Lung microvascular endothelial cell (primary cell): ENCODE measurements at regions not wholly inside any gene's neighbourhood (a gene's known extent, or its start where the extent isn't known, plus 50 kb on each side); places are given as distances from the start of the nearest gene placed in this dataset.
"Not testable (repeated sequence)": the region's sequence is repeated elsewhere in the genome, so short reads cannot be mapped to it uniquely, and the experiment has no call there.

Source experiments
- DNase-seq, 2 donors: peaks; one replicate each; pipeline versions ENCODE4 v3.0.0 to v3.0.0-alpha.2; 2010; ENCODE audit warnings: low read depth in 2 of 2

DNA sequence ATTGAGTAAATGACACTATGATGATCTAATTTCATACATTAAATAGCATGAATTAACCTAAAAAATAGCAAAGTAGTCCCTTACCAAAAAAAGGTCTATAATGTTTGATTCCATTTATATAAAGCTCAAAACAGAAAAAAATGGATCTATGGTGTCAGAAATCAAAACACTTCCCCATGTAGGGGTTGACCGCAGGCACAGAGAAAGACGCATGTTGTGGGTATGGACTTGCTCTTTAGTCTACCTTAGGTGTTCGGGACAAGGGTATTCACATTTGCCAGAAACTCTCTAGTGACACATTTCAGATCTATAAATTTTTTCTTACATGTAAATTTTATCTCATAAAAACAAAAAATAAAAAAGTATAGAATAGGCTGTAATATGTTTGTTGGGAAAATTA, 1262.9 kb downstream of the TMEM121 start:
- DNase-seq, result no peak

DNA sequence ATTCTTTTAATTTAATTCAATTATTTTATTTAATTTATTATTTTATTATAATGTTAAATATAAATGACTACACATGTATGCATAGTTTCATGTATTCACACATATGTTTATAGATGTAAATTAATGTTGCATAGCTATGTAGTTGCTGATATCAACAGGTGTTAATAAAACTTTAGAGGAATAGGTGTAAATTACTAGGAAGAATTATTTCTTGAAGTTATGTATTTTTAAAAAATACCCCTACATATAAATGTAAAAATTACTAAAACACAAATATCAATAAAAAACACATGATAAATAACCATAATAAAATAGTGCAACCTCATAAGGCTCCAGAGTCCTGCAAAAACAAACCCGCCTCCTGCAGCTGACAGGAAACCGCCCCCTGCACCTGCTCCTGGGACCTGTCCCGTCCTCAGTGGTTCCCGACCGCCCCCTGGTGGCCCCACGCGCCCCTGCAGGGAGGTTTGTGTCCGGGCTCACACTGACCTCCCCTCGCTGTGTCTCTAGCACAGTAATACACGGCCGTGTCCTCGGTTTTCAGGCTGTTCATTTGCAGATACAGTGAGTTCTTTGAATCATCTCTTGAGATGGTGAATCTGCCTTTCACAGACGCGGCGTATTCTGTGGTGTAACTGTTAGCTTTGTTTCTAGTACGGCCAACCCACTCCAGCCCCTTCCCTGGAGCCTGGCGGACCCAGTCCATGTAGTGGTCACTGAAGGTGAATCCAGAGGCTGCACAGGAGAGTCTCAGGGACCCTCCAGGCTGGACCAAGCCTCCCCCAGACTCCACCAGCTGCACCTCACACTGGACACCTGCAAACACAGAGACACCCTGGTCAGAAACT, 1264.0 kb downstream of the TMEM121 start:
- DNase-seq, result peak; percentile 13 to 29

DNA sequence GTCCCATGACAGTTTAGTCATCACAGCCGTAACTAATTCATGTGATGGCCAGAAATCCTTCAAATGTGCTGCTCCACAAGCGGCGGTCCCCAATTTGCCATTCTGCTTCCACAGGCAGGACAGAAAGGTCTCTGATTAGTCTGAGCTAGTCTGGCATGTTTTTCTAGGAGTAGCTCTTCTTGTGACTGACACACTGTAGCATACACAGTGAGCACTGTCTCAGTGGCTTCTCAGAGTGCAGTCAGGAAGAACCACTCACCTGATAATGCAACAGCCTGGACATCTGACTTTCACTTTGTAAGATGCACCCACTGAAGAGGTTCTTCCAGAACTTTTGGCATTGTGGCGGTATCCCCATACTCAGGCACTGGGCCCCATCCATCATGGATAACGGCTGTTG, 1266.2 kb downstream of the TMEM121 start:
- DNase-seq, result no peak

DNA sequence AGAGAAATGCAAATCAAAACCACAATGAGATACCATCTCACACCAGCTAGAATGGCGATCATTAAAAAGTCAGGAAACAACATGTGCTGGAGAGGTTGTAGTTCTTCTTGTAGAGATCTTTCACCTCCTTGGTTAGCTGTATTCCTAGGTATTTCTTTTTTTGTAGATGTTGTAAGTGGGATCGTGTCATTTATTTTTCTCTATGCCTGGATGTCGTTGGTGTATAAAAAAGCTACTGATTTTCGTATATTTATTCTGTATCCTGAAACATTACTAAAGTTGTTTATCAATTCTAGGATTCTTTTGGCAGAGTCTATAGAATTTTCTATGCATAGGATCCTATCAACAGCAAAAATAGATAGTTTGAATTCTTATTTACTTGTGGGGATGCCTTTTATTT, 1271.8 kb downstream of the TMEM121 start:
- not testable (repeated sequence) for DNase-seq

DNA sequence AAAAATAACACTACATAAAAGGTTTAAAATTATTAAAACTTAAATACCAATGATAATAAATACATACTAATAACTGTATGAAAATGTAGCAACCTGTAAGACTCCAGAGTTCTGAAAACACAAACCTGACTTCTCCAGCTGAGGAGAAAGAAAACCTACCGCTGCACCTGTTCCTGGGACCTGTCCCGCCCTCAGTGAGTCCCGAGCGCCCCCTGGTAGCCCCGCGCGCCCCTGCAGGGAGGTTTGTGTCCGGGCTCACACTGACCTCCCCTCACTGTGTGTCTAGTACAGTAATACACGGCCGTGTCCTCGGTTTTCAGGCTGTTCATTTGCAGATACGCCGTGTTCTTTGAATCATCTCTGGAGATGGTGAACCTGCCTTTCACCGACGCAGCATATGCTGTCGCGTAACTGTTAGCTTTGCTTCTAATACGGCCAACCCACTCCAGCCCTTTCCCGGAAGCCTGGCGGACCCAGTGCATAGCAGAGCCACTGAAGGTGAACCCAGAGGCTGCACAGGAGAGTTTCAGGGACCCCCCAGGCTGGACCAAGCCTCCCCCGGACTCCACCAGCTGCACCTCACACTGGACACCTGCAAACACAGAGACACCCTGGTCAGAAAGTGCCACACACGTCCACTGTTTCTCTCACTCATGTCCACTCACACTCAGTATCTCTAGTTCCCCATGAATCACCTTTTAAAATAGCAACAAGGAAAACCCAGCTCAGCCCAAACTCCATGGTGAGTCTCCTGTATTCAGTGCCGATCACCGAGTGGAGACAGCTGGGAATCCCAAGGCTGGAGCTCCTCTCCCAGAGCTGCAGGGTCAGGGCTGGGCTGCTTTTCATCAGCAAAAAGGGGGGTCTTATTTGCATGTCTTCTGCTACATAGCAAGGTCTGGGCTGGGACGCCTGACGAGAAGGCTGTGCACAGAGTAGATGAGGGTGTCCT, 1276.3 kb downstream of the TMEM121 start:
- no peak for DNase-seq

DNA sequence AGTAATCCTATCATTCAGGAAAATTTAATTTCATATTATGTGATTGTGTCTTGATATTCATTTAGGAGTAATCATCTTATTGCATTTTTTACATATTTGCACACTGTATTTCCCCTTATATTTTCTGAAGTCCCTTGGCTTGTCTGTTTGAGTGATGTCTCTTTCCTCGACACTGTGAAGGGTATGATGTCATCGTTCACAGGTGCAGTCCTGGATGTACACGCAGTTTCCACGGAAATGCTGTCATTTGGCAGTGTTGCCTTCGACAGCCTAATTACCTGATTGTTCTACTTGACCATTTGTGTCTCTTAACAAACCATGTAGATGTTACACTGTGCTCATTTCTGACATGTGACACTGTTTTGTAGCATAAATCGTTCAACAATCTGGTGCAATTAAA, 1277.0 kb downstream of the TMEM121 start:
- DNase-seq, result no peak

DNA sequence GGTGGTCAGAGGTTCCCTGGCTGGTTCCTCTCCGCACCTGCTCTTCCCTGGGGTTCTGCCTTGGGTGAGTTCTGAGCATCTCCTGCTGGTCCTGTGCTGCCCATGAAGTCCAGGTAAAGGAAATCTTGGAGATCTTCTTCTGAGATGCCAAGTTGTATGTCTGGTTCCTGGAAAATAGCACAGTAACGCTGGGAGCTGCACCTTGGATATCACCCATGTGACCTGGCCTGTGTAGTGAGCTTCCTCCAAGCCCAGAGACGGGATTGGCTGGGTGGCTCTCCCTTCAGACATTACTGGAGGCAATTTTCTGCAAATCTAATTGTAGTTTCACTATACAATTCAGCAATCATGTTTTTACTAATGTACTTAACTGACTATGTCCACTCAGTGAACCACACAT, 1281.1 kb downstream of the TMEM121 start:
- no peak for DNase-seq

DNA sequence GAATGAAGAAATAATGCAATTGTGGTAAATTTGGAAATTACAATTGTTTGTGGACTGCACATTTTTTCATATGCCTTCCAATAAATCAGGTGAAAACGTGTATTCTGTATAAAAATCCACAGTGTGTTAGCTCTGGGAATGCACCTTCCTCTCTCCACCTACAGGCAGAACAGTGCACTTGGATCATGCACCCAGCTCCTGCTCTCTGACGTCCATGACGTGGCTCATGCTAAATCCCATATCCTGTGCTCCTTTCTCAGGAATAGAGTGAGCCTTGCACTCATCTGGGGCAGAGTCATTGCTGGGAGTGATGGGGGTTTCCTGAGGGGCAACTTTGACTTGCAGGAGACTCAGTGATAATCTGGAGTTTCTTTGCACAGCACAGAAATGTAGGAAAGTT, 1282.1 kb downstream of the TMEM121 start:
- DNase-seq, result no peak

DNA sequence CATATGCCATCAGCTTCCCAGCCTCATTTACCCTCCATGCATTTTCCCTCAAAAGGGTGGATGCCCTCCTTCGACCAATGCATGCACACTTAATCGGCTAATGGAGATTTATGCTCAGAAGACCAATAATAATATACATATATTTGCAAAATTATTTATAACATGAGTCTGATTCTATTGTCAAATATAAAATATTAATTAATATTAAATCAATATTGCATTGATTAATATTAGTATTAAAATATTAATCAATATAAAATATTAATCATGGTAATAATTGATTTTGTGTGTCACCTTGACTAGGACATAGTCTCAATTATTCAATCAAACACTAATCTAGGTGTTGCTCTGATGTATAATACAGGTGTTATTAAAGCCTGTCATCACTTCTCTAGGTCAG, 1282.5 kb downstream of the TMEM121 start:
- no peak for DNase-seq

DNA sequence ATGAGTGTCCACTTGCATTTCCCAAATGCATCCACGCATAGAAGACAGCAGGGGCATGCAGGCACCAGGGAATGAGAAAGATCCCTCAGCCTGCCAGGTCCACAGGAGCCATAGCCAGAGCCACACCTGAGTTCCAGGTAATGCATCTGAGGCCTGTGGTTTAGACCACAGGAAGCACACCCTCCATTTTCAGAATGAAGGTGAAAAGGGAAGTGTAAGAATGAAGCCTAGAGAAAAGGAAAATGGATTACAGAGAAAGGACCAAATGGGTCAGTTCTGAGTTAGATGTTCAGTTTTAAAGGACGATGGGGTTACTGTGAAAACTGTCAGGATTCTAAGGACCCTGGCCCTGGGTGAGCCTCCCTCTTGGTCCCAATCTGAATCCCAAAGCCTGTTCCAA, 1283.2 kb downstream of the TMEM121 start:
- no peak for DNase-seq

DNA sequence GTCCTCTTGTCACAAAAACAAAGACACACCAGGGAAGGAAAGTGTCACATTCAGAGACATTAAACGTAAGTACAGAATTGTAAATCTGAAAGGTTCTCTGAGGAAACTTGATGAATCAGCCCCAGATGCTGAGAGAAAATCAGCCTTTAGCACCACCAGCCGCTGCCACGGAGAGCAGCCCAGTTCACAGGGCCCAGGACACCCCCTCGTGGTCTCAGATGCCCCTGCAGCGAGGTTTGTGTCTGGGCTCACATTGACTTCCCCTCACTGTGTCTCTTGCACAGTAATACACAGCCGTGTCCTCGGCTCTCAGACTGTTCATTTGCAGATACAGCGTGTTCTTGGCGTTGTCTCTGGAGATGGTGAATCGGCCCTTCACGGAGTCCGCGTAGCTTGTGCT, 1283.8 kb downstream of the TMEM121 start:
- not testable (repeated sequence) for DNase-seq

DNA sequence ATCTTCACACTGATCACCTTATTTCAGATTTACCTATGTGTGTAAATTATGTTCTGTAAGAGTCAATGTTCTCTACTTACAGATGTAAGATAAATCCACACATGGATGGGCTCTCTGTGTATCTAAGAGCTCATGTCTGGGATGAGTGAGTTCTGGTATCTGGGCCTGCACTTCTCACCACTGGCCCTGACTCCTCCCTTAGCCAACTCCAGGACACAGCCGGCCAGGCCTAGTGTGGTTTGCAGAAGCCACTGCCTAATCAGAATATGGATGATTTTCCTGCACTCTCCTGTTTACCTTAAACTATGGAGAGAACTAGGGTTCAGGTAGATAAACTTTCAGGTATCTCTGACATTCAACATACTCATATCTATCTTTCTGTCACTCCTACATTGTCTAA, 1284.8 kb downstream of the TMEM121 start:
- no peak for DNase-seq

DNA sequence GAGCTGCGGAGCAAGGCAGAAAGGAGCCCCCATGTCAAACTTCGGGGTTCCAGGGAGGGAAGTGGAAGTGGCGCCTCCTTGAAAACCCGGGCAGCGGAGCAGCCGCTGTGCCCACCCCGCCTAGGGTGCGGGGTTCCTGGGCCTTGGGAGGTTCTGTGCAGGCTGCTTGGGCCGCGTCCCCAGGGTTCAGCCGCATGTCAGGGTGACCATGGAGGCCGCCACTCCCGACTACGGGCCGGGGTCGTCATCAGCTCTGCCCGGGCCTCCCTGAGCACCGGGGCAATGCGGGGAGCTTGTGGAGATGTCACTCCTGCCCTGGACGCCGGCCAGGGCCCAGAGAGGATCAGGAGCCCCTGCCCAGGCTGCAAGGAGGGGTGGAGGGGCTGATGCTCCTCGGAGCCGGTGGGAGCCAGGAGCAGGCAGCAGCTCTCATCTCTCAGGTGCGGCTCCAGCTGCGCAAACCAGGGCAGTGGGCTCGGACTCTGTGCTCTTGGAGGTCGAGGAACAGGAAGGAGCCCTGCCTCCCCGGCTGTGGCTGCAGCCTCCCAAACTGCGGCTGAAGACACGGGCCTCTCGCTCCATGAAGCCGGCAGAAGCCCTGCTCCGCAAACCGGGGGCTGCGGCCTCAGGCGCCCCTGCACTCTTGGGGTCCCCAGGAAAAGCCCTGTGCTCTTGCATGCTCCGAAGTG, 1286.5 kb downstream of the TMEM121 start:
- DNase-seq, result no peak

DNA sequence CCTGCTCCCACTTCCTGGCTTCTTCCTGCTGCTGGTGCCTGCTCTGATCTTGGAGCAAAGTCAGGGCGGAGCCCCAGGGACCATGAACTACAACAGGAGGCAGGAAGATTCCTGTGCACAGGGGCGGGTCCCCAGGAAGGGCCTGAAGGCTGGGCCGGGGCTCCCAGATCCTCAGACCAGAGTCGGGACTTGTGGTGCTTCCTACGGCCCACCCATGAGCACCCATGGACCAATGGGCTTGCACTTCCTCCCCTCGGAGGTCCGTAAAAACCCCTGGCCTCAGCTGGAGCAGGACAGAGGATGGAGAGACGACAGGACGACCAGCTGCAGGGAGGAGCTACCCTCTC, 1287.1 kb downstream of the TMEM121 start:
- DNase-seq, result no peak

DNA sequence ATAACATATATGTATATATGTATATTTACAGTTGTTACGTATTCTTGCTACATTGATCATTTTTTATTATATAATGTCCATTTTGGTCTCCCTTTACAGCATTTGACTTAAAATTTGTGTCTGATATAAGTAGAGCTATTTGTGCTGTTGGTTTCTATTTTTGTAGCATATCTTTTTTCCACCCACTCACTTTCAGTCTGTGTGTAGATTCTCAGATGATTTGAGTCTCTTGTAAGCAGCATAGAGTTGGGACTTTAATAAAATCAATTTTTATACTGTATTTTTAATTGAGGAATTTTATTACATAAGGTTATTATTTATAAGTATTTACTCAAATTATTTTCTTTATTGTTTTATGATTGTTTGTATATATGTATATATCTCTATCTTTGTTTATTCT, 1293.7 kb downstream of the TMEM121 start:
- DNase-seq, result no peak

DNA sequence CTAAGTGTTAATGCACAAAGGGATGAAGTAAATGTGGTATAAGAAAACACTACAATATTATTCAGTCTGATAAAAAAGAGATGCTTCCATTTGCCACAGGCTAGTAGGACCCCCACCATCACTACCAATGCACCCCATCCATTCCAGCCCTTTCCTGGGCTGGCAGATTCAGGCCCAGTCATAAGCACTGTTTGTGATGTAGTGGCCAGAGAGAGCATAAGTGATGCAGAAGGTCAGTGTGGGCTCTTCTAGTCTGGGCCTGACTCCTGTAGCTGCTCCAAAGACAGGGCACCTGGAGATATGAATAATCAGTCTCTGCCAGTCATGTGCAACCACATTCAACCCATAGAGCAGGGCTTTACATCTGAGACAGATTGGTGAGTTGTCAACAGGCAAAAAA, 1294.7 kb downstream of the TMEM121 start:
- DNase-seq, result no peak

DNA sequence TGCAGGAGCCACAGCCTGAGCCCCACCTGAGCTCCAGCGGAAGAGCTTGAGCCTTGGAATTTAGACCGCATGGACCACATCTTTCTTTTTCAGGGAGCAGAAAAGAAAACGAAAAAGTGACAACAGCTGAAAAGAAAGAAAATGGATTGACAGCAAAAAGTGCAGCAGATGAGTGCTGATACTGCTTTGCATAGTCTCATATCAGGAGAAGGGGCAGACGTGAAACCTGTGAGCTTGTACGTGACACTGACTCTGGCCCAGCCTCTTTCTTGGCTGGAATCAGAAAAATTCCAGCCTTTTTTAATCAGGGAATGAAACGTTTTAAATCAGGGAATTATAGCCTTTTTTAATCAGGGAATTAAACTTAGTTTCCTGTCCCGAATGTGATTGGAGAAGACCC, 1296.5 kb downstream of the TMEM121 start:
- no peak for DNase-seq

DNA sequence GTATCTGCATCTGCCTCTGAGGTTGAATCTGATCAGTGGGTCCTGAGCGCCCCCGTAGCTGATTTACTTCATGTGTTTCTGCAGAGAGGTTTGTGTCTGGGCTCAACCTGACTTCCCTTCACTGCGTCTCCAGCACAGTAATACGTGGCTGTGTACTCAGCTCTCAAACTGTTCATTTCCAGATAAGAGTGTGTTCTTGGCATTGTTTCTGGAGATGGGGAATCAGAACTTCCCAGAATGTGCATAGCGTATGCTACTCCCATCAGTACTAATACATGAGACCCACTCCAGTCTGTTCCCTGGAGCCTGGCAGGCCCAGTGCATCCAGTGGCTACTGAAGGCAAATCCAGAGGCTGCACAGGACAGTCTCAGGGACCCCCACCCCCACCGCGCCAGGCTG, 1297.2 kb downstream of the TMEM121 start:
- no peak for DNase-seq

DNA sequence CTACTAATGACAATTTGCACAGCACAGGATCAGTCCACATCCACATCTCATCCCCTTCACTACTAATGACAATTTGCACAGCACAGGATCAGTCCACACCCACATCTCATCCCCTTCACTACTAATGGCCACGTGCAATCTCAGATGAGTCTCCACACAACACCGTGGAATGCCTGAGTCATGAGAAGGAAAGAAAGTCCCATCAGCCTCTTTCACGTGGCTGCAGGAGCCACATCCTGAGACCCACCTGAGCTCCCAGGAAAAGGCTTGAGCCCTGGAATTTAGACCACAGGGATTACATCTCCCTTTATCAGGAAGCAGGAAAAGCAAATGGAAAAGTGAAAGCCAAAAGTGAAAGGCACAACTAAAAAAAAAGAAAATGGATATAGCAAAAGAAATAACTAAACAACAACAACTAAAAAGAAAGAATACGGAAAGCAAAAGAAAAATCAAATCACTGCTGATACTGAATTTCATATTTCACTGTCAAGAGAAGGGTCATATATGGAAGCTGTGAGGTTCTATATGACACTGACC, 1300.5 kb downstream of the TMEM121 start:
- DNase-seq, result no peak

DNA sequence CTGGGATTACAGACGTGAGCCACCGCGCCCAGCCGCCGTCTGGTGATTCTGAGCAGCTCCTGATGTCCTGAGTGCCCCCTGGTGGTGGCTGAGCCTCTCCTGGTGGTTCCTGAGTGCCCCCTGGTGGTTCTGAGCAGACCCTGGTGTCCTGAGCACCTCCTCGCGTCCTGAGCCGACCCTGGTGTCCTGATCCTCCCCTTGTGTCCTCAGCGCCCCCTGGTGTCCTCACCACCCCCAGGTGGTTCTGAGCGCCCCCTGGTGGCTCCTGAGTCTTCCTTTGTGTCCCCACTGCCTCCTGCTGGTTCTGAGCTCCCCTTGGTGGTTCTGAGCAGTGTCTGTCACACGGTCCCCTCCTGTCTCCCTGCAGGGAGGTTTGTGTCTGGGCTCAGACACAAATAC, 1304.9 kb downstream of the TMEM121 start:
- peak in 1 of 2 donors; percentile 2 for DNase-seq

DNA sequence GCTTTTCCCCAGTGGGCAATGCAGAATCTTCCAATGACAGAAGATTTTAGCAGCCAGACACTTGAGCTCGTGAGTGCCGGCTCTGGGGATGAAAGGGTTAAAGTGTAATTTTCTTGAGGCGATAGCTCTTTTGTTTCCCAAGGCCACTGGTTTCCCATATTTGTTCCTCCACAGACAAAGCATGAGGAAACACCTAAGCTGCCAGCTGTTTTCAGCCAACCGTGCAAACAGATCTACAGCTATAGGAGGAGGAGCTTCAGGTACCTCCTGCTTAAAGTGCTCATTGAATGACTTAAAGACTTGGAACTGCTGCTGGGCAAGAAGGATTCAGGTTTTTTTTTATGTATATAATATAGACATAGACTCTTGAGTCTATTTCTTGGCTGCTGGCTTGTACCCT, 1311.5 kb downstream of the TMEM121 start:
- no peak for DNase-seq
